Glomerular visceral epithelial cell (primary cell): ENCODE measurements at regions not wholly inside any gene's neighbourhood (a gene's known extent, or its start where the extent isn't known, plus 50 kb on each side); places are given as distances from the start of the nearest gene placed in this dataset.

ENCODE experiments used
- DNase-seq: peaks from one replicate; pipeline ENCODE4 v3.0.0-alpha.2; 2016; ENCODE audit errors: extremely low spot score

- DNase-seq, result no peak
These were observed 523.2 kb downstream of the TNS1 start for GRCh38 chr2:217479566-217479965.

- no peak for DNase-seq
These were observed 523.9 kb downstream of the TNS1 start for GRCh38 chr2:217478831-217479455.

- DNase-seq, result no peak
These were observed 525.2 kb downstream of the TNS1 start for GRCh38 chr2:217477583-217477982.

GRCh38 chr2:217475791-217476190, 527.0 kb downstream of the TNS1 start:
- no peak for DNase-seq

GRCh38 chr2:217475101-217475500, 527.7 kb downstream of the TNS1 start:
- no peak for DNase-seq

- DNase-seq, result peak; percentile 45
These were observed 531.5 kb downstream of the TNS1 start for GRCh38 chr2:217471319-217471718.

- no peak for DNase-seq
These were observed 533.5 kb downstream of the TNS1 start for GRCh38 chr2:217469203-217469810.

- no peak for DNase-seq
These were observed 534.6 kb downstream of the TNS1 start for GRCh38 chr2:217468042-217468830.

- DNase-seq, result no peak
These were observed 535.5 kb downstream of the TNS1 start for GRCh38 chr2:217467331-217467730.

- peak; percentile 40 for DNase-seq
These were observed 536.0 kb downstream of the TNS1 start for GRCh38 chr2:217466805-217467204.

GRCh38 chr2:217466104-217466503, 536.7 kb downstream of the TNS1 start:
- DNase-seq, result no peak

GRCh38 chr2:217465100-217465499, 537.7 kb downstream of the TNS1 start:
- no peak for DNase-seq

- DNase-seq, result no peak
These were observed 539.3 kb downstream of the TNS1 start for GRCh38 chr2:217463402-217464075.

- DNase-seq, result no peak
These were observed 540.7 kb downstream of the TNS1 start for GRCh38 chr2:217462121-217462520.

- no peak for DNase-seq
These were observed 541.1 kb downstream of the TNS1 start for GRCh38 chr2:217461674-217462073.

- DNase-seq, result no peak
These were observed 543.0 kb downstream of the TNS1 start for GRCh38 chr2:217459680-217460405.

- DNase-seq, result no peak
These were observed 543.8 kb downstream of the TNS1 start for GRCh38 chr2:217459016-217459415.

GRCh38 chr2:217456016-217456415, 546.8 kb downstream of the TNS1 start:
- DNase-seq, result peak; percentile 10

GRCh38 chr2:217452928-217453327, 549.9 kb downstream of the TNS1 start:
- no peak for DNase-seq

- DNase-seq, result peak; percentile 72
These were observed 551.1 kb downstream of the TNS1 start for GRCh38 chr2:217451666-217452065.

- DNase-seq, result no peak
These were observed 553.4 kb downstream of the TNS1 start for GRCh38 chr2:217449444-217449843.

GRCh38 chr2:217448860-217449259, 553.9 kb downstream of the TNS1 start:
- DNase-seq, result no peak
